ENCODE measurements at regions not wholly inside any gene's neighbourhood (a gene's known extent, or its start where the extent isn't known, plus 50 kb on each side); places are given as distances from the start of the nearest gene placed in this dataset.
A peak's percentile ranks its signal among the peaks of the same experiment; 100 is the strongest.

DNA sequence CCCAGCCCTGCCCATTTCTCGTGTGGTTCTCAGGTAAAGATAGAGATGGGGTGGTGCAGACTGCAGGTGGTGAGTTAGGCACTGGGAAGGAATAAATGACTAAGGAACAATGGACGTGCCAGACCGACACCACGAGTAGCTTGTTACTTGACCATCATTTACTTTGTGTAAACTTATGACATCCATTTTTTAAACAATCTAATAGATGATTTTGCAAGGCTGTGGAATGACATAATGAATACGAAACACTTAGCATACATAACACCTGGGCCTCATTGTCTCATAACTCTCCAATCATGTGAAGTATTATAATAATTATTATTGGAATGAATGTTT is 137.3 kb upstream of the CPEB2 start:
- no peak for DNase-seq

DNA sequence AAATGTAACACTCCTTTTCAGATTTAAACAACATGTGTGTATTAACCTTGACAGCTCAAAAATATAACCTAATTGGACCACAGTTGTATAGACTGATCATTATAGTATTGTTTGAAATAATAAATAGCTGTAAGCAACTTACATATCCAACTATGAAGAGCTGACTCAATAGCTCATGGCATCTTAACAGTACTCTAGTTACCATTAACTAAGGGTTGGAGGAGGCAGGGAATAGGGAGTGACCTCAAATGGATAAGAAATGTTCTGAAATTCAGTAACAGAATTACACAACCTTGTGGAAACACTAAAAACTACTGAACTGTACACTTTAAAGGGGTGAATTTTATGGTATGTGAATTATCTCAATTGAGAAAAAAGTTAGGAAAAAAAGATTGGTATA is 136.5 kb upstream of the CPEB2 start:
- DNase-seq = no peak

DNA sequence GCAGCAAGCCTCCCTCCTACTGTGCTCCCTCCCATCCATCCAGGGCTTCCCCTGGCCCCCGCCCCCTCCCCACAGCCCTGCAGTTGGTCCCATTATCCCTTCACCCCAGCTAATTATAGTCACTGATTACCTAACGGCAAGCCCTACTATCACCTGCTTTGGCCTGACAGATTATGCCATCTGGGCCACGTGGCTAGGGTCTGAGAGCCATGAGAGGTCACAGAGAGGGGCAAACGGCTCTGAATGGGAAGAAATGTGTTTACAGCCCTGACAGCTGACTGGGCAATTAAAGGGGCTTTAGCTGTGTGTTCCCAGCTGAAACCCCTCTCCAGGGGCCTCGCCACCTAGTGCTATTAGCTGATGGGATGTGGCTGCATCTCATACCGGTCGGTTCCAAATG is 134.4 kb upstream of the CPEB2 start:
- no peak for DNase-seq

DNA sequence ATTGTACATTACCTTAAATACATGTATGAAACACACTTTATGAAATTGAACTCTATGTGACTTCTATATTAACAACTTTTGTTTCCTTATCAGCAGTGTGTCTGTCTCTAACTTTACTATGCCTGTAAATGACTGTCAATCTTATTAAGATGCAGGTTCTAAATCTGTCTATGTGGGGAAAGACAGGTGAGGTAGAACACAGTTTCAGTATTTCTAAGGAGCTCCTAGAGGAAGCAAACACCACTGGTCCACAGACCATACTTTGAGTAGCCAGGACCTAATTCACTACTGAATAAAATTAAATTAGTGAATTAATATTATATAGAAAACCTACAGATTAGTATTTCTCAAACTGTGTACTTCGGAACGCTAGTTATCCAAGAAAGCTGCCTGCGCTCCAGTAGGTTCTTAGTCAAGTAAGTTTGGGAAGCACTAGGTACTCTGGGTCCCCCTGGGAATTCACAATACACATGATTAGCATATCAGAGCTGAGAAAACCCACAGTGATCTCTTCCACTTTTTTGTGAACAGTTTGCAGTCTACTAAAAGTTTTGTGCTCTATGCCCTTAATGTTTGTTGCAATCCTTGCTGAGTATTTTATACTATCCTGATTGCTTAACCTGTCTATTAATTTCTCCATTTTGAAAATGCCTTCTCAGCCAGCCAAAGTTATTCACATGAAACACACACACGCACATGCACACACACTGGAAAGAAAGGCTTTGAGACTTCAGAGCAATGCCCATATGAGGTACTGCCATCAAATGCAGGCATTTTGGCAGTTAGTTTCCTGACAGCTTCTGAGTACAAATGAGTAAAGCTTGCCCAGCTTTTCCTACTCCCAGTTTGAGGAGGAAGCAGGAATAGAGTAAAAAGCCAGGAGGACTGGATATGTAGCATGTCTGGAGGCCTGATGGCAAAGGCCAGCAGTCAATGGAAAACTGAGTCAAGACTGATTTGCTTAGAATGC is 133.6 kb upstream of the CPEB2 start:
- DNase-seq = no peak

DNA sequence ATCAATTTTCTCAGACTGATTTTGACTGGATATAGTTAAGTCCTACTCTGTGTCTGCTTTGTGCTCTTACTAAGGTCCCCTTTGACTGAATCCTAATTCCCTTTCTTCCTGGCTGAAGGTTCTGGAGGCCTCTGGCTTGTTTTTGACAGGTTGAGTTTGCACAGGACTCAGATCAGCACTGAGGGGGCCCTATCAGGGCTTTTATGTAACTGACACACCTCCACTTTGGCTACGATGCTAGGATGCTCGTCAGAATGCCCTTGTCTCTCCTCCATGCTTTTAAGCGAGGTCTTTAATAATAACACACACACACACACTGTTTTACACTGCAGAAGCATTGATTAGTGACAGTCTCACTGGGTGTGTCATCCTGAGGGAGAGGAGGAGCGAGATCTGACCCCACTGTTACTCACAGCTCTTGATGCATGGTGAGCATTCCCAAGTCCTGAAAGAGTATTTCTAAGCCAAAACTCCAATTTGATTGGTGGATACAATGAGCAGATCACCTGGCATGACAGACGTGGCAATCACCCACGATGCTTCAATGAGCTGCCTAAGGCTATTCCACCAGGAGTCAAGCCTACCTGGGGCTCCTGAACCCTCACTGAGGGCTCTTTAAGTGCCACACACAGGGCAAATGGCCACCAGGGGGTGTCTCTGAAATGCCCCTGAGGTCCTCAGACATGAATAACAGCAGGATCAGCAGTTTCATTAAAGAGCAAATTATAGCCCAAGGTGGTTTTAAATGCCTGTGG is 130.4 kb upstream of the CPEB2 start:
- DNase-seq = peak; percentile 41

DNA sequence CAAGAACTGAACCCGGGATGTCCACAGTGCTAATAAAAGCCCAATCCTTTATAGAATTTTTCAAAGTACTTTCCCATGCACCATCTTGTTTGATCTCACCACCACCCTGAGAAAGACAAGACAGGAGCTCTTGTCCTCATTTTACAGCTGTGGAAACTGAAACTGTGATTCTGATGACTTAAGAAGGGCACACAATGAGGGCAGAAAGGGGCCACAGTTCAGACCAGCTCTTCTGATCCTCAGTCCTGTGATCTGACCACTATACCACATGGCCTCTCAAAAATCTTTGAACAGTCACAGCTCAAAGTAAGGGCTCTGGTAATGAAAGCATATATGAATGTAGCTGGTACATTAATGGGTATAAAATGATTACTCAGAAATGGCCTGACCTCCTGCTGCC is 127.3 kb upstream of the CPEB2 start:
- DNase-seq = no peak

DNA sequence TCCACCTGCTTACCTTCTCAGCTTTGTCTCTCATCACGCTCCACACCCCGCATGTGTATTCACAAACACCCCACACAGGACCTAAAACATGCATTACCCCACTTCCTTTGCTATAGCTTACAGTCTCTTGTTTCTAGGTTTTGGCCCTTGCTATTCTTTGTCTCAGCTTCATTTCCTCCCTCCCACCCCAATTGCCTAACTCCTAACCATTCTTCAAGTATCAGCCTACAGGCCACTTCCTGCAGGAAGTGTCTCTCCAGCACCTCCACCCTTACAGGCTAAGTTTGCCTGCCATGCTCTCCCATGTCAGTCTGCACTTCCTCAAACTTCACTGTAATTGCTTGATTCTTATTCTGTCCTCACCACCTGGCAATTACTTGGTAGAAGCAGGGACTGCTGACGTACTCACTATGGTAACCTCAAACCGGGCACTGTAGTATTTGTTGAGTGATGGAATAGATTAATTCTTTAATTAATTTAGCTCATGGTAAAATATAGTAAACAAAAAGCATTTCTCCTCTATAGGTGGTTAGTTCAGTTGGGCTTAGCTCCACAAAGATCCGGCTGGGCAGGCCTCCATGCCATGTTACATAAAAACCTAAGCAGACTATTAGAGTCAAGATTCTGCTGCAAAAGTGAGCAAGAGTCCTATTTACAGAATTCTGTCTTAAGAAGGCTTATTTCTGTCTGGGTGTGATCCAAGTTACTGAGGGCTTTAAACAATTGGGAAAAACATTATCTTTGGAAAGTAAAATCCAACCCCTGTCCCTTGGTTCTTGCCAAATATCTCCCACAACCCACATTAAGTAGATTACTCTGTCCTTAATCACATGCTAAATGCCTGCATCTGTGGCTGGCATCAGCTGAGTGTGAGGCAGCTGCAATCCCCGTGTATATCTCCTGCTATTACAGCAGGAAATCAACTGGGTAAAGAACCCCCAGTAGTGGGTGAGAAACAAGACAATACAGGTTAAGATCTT is 124.7 kb upstream of the CPEB2 start:
- peak; percentile 17 for DNase-seq

DNA sequence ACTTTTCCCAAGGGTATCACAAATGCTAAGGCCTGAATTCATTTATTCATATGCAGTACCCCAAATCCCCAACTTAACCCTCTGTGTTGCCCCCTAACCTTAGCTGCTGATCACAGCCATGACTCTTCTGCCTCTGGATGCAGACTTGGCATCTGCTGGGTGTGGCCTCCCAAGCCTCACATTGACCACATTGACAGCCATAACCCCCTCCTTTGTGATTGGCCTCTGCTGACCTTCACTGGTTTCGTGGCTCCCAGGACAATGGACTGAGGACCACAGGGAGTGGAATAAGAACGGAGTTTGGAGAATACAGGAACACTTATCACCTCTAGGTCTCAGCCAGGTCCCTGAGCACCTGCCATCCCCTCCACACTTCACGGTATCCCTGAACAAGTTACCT is 123.6 kb upstream of the CPEB2 start:
- DNase-seq = no peak

DNA sequence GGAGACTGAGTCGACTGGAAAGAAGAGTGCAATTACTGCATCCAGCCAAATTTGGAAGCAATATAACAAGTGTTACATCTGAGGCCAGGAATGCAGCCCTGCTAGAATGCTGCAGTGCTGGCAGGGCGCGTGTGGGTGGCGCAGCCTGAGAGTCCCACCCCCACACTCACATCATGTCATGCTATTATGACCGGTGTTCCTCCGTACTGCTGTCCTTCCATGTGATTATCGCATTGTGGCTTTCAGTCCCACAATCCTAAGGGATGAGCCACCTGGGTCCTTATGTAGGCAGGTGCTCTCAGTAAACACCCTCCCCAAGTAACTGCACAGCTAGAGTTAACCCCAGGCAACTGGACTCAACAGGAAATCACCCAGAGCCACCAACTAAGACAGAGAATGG is 122.6 kb upstream of the CPEB2 start:
- DNase-seq = no peak

DNA sequence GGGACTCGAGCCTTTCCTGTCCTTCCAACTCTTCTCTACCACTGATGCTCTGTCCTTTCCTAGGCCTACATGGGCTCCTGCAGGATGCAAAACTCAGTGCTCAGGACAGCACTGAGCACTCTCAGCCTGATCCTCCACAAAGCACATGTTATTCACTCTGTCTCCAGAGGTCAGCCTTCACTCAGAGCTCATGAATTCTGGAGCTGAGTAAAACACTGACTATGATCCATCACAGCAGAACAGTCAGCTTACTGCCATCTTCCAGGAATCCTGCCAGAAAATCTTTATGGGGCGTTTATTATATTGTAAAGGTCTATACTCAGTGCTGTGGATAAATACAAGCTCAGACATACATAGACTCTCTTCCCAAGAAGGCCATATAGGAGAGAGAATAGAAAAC is 121.5 kb upstream of the CPEB2 start:
- no peak for DNase-seq

DNA sequence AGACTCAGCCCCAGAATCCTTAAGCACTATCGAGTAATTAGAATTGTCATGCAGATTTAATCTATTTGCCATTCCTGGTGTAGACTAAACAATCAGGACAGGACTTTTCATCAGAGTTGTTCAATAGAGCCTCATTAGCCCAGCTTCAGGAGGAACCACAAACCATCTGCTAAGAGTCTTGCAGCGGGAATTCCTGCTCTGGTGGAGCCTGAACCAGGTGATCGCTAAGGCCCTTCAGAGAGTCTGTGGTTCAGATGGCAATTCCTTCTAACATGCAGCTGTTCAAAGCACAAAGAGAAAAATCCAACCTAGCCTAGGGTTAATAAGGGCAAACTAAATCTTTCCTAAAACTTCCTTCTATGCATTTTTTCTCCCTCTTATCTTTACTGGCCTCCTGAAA is 119.1 kb upstream of the CPEB2 start:
- DNase-seq = no peak

DNA sequence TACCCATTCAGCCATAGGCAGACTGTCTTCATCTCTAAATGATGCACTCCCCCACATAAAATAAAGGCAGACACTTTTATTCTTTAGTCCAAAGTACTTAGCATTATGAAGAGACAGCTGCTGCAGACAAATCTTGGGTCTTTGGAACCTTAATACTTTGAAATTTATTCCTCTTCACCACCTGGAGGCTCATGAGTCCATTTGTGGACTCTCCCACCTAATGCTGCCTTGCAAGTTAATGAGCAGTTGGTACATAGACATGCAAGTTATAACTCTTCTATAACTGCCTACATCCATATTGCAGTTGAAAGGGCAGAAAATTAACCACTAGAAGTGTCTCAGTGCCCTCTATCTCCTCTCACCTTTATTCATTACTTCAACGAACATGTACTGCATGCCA is 118.6 kb upstream of the CPEB2 start:
- no peak for DNase-seq

DNA sequence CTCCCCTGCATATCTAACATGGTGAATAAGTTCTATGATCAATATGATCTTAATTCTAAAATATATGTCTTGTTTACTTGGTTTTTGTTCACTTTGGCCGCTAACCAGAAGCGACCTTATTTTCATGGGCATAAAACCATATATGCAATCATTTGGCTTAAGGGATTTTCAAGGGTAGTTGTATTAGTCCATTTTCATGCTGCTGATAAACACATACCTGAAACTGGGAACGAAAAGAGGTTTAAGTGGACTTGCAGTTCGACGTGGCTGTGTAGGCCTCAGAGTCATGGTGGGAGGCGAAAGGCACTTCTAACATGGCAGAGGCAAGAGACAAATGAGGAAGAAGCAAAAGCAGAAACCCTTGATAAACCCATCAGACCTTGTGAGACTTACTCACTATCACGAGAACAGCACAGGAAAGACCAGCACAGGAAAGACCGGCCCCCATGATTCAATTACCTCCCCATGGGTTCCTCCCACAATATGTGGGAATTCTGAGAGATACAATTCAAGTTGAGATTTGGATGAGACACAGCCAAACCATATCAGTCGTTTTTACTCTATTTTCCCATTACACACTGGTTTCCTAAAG is 114.3 kb upstream of the CPEB2 start:
- DNase-seq = no peak

DNA sequence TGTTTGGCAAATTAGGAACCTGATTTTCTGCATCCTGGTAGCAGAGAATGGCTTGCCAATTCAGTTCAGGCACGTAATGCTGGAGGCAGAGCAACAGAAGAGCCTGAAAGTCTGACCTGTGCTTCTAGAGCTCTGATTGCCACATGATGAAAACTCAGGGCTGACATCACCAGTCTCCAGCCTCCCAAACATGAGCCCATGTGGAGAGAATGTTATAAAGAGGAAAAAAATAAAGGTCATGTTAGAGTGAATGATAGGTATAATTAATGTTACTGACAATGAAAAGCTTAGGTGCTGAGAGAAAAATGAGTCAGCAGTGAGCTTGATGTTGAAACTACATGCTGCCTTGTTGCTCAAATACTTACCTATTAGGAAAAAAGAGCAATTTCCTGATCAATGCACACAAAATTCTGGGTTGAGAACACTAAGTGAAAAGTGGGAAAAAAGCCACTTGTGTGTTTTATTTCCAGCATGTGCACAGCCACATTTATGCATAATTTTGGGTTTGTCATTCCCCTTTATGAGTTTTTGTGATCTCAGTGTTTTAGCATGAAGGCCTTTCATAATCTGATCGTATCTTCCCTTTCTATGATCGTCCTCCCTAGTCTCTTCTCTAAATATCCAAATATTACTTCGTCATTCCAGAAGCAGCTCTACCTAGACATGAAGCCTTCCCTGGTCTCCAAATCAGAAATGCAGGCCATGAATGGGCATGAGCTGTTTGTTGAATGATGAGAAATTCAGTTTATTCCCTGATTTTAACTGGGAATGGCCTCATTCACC is 113.3 kb upstream of the CPEB2 start:
- no peak for DNase-seq

DNA sequence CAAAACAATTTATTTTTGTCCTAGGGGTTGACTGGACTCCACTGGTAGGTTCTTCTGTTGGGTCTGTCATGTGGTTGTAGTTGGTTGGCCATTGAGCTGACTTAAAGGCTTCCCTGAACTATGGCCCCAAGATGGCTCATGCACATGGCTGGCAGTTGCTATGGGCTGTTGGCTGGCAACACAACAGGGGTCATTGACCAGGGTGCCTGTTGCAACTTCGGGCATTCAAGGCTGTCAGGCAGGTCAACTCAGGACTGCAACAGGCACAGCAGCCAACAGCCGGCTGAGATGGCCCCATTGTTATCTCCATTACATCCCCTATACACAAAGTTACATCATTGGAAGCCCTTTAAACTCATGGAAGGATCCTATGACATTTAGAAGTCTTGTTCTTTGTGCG is 109.7 kb upstream of the CPEB2 start:
- no peak for DNase-seq

DNA sequence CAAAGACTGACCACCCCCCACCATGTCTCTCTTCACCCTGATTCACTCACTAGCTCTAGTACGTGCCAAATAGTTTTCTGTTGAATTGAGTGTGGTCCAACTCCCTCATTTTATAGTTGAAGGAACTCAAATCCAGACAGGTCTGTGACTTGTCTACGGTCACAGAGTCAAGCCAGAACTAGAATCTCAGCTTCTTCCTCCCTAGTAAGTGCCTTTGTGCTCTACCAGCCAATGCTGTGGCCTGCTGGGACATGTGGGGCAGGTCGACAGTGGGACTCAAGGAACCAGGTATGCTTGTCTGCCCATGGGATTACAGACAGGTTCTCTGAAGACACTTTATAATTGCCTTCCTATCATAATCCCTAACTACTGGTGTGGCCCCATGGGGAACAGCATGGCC is 108.6 kb upstream of the CPEB2 start:
- no peak for DNase-seq

DNA sequence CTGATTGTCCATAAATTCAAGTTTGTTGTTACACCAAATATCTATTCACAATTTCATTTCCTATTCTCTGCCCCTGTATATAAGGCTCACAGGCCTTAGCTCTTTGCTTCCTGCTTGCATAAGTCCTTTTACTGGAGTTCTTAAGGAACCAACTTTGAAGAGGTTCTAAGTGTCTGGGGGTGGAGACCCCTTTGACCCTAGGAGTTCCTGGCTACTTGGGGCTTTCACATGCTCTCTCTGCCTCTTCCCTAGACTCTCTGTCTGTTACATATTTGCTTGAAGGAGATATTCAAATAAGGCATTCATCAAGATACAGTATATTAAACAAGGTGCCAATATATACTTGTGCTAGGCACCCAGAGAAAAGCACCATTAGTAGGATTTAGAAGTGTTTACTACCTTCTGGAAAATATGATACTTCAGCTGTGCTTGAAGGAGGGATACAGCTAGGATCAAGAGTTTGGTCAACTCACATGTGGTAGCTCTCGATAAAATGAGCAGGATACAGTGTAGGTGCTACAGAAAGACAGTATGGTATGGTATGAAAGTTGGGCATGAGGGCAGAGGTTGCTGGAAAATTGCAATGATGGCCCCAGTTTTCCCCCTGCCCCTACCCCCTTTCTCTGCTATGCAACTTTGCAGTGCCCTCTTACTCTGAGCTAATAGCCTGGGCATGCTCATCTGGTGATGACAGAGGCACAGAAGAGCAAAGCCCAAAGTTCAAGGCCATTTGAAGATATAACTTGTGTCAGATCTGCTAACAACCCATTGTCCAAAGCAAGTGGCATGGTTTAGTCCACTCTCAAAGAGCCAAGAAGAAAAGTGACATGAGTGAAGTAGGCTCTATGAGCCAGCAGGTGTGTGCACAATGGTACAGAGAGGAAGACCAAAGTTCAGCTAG is 107.6 kb upstream of the CPEB2 start:
- DNase-seq = no peak

DNA sequence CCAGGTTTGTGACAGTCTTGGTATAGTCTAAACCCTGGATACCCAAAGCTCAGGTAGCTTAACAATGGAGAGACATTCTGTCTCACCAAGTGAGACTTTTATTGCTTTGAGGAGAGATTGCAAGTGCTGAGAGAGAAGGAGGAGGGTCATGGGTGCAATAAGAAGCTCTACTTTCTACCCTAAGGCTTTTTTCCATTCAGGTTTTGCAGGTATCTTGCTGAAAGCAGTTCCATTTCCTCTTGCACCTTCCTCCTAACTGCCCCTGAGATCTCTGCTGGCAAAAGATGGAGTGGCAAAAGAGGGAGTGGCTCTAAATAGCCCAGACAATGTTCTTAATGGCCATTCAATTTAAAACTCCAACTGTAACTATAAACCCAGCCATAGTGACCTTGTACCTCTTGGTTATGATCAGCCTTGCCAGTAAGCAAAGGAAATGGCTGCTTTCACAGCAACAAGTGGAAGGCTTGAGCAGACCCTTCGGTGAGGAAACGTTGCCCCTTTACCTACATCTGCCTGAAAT is 105.6 kb upstream of the CPEB2 start:
- no peak for DNase-seq

DNA sequence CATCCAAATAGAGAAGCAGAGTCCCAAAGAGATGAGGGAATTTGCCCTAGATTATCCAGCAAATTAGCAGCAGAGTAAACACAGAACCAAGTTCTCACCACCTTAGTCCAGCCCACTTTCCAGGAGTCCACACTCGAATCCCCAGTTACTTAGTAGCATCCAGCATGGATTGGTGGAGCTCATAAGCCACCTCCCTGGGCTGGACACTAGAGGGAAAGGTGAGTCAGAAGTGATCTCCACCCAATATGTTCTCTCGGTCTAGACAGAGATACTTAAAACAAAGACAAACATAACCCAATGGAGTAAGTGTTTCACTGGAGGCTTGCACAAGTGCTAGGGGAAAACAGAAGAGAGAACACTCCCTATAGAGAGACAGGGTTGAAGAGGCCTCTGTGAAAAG is 105.1 kb upstream of the CPEB2 start:
- no peak for DNase-seq

DNA sequence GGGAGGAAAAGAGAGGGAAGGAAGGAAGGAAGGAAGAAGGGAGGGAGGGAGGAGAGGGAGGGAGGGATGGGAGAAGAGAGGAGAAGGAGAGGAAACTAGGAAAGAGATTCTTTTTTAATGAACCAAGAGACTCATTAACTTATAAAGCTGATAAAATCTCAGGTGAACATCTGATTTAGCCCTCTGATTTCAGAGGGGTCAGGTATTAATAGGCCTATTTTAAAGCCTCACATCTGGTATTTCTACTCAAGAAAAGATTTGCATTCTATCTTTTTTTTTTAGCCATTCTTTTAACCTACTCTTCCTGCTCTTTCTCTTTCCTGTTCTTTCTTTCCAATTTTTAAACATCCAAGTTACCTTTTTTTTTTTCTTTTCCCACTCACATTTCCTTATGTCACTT is 103.3 kb upstream of the CPEB2 start:
- DNase-seq = no peak

DNA sequence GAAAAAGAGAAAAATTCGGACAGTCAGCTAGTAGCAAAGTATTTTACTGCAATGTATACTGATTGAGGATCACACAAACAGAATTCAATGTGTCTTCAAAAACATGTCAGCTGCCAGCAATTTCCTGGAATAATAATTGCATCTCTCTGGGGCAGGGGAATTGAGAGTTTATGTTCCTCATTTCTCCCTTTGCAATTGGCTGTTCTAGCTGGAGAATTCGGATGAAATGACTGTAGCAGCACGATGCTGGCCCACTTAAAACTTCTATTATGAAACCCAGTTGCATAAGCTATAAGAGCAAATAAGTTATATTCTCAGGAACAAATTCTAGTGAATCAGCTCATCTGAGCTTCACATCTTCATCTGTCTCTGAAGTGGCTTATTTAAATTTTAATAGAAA is 99.9 kb upstream of the CPEB2 start:
- no peak for DNase-seq
